ENCODE measurements at regions not wholly inside any gene's neighbourhood (a gene's known extent, or its start where the extent isn't known, plus 50 kb on each side); places are given as distances from the start of the nearest gene placed in this dataset.
A peak's percentile ranks its signal among the peaks of the same experiment; 100 is the strongest.

DNA sequence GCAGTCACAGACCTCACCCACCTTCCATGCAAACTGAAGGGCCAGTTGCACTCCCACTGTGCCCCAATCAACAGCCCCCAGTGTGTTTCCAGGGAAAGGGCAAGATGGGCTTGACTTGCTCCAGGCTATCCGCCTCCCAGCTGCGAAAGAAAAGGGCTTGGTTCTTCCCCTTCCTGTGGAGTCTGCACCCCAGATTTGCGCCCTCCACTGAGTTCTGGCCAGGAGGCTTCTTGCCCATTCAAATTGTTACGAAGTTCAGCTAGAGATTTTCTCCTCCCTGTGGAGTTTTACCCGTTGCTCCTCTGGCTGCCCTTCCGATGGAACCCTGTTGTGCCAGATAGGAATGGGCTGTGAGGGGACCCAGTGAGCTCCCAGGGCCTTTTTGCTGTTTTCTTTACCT lies 1096.9 kb upstream of the ALCAM start:
- no peaks in the 10 kb centered on the region for H3K27me3 Mint-ChIP-seq
- H3K27ac Mint-ChIP-seq: no peak overlapping the region
- H3K4me1 Mint-ChIP-seq (ENCODE audit: low read depth): no peaks in the 10 kb centered on the region

DNA sequence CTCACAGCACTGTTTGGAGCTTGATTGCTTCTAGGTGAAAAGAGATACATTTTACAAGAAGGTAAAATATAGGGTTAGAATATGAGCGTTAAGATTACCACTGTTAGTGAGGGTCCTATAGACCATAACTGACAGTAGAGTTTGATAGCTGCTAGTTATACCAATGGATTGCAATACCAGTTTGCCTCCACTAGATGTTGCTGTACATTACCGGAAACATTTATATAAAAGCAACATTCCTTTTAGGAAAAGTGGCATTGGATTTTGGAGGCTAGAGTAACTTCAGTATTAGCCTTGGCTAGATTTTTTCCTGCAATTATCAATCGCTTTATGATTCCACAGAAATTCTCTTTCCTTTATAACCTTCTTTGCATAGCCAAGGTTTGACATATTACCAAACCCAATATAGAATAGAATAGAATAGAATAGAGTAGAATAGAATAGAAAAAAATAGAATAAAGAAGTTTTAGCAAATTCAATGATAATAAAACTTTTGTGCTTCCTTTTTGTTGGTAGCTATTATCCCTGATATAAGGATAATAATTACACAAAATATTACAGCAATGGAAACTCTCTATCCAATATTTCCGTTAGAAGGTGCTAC lies 1093.6 kb upstream of the ALCAM start:
- Mint-ChIP-seq H3K9me3 (peaks cover 3% of the 10 kb centered on the region), H3K4me1 (ENCODE audit: low read depth) (no peaks in the 10 kb centered on the region), H3K27ac (no peak overlapping the region), H3K4me3 (no peak overlapping the region), H3K27me3 (no peaks in the 10 kb centered on the region), H3K36me3 (ENCODE audit: low read depth) (no peaks in the 10 kb centered on the region)

More for the DNA sequence above, 1096.9 kb upstream of the ALCAM start:
- Mint-ChIP-seq H3K36me3 (ENCODE audit: low read depth) (no peaks in the 10 kb centered on the region), H3K4me3 (no peak overlapping the region), H3K9me3 (peaks cover 3% of the 10 kb centered on the region)

DNA sequence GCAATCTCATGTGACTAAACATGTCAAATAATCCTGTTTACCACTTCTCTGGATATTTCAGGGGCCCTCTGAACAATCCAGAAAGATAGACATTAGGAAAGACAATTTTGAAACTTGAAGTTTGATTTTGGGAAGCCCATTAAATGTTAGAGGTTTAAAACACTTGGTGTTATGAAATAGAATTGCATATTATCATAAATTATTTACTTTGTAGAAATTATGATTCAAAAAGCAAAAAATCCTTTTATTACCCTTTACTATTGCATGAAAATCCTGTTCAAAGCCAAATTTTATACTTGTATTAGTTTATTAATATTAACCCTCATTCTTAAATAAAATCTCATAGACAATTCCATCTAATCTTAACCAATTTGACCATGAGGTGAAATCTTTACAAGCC lies 1091.5 kb upstream of the ALCAM start:
- Mint-ChIP-seq H3K4me3 (no peak overlapping the region), H3K36me3 (ENCODE audit: low read depth) (no peaks in the 10 kb centered on the region), H3K4me1 (ENCODE audit: low read depth) (no peaks in the 10 kb centered on the region), H3K9me3 (no peaks in the 10 kb centered on the region), H3K27me3 (no peaks in the 10 kb centered on the region), H3K27ac (no peak overlapping the region)

DNA sequence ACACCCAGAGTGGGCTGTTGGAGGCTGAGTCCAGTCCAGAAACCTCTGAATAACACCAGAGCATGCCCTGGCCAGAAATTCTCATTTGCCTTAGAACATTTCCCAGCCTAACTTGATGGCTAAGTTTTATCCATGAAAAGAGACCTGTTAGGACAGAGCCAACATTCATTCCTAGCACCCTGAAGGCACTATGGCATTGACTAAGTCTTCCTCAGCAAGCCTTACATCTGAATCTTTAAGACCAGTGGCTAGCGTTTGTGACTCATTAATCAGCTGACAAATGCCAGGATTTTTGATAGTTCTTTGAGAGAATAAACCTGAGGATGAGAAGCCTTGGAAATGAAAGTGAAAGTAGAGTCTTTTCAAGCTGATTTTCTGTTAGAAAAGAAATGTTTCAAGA lies 1087.1 kb upstream of the ALCAM start:
- no peak overlapping the region for H3K4me3 Mint-ChIP-seq
- no peaks in the 10 kb centered on the region for H3K27me3 Mint-ChIP-seq
- peaks cover 18% of the 10 kb centered on the region for H3K9me3 Mint-ChIP-seq
- no peaks in the 10 kb centered on the region for H3K36me3 Mint-ChIP-seq (ENCODE audit: low read depth)
- H3K27ac Mint-ChIP-seq: no peak overlapping the region
- H3K4me1 Mint-ChIP-seq (ENCODE audit: low read depth): no peaks in the 10 kb centered on the region

DNA sequence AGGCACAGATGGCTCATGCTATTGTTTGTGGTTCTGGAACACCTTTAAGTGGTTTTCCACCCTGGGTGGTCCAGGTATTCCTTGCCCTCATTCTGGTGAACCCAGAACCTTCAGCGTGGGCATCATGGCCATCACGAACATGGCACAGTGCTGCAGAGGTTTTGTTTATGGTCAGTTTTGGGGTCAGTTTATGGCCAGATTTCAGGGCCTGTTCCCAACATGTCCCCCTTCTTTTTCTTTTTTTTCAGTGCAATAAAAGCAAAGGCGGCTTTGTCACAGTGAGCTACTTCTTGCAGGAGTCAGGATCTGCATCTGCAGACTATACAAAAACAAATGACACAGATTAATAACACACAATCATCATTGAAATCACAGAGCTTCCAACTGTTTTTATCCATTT lies 1085.0 kb upstream of the ALCAM start:
- Mint-ChIP-seq H3K4me3 (no peak overlapping the region), H3K27me3 (no peaks in the 10 kb centered on the region), H3K36me3 (ENCODE audit: low read depth) (no peaks in the 10 kb centered on the region), H3K27ac (no peak overlapping the region), H3K4me1 (ENCODE audit: low read depth) (no peaks in the 10 kb centered on the region), H3K9me3 (peaks cover 29% of the 10 kb centered on the region)

DNA sequence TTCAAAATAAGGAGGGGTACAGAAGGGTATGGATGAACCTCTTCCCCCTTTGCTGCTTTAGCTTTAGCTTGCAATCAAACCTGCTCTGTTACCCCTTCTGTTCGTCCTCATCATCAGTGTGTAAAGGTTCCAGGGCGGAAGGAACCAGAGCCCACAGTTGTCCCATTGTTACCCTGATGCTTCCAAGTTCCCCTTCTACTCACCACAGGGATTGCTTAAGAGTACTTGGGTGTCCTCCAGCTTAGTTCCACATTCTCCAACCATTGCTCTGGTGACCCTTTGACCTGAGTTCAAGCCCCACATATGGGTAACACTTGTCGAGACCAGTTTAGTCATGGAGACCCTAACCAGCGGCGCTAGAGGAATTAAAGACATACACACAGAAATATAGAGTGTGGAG lies 1080.1 kb upstream of the ALCAM start:
- peaks cover 25% of the 10 kb centered on the region for H3K9me3 Mint-ChIP-seq
- peaks cover 4% of the 10 kb centered on the region for H3K4me1 Mint-ChIP-seq (ENCODE audit: low read depth)
- no peaks in the 10 kb centered on the region for H3K36me3 Mint-ChIP-seq (ENCODE audit: low read depth)
- H3K27ac Mint-ChIP-seq: no peak overlapping the region
- H3K4me3 Mint-ChIP-seq: no peak overlapping the region
- H3K27me3 Mint-ChIP-seq: no peaks in the 10 kb centered on the region

DNA sequence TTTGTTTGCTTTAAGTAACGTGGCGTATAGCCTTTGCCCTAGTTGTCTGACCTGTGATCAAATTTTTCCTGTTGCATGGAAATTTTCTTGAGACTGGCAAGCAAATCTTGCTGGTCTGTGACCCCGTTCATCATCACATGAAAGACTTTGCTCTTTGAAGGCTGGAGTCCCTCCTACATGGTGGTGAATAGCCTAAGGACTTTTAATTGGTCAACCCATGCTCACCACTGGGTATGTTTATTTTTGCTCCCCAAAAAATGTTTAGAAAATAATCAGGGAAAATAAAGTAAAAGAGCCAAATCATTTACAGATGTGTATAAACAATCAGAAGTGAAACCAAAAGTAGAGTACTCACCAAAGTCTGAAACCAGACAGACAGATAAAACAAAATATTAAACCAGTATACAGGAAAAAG lies 1075.3 kb upstream of the ALCAM start:
- H3K36me3 Mint-ChIP-seq (ENCODE audit: low read depth): no peaks in the 10 kb centered on the region
- peak overlapping the region; percentile 49 for H3K4me3 Mint-ChIP-seq
- H3K9me3 Mint-ChIP-seq: peaks cover 4% of the 10 kb centered on the region
- no peaks in the 10 kb centered on the region for H3K27me3 Mint-ChIP-seq
- H3K27ac Mint-ChIP-seq: no peak overlapping the region
- peaks cover 6% of the 10 kb centered on the region for H3K4me1 Mint-ChIP-seq (ENCODE audit: low read depth)

DNA sequence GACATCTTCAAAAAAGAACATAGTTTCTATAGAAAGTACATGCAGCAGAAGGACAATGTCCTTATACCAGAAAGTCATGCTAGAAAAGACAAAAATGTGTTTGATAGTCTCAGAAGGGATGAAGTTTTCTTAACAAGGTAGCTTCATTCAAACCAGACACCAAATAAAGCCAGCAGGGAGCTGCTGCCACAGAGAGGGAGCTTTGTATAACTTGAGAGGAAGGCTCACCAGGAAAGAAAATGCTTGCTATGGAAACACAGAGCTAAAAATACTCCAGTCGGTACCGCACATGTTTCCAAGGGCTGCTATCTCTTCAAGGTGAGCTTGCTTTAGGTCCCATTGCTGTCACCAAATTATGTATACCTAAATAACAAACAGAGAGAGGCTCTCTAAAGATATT lies 1074.8 kb upstream of the ALCAM start:
- Mint-ChIP-seq H3K36me3 (ENCODE audit: low read depth) (no peaks in the 10 kb centered on the region), H3K9me3 (peaks cover under 1% of the 10 kb centered on the region), H3K27me3 (no peaks in the 10 kb centered on the region), H3K4me1 (ENCODE audit: low read depth) (peaks cover 6% of the 10 kb centered on the region), H3K4me3 (peak overlapping the region; percentile 49), H3K27ac (no peak overlapping the region)

DNA sequence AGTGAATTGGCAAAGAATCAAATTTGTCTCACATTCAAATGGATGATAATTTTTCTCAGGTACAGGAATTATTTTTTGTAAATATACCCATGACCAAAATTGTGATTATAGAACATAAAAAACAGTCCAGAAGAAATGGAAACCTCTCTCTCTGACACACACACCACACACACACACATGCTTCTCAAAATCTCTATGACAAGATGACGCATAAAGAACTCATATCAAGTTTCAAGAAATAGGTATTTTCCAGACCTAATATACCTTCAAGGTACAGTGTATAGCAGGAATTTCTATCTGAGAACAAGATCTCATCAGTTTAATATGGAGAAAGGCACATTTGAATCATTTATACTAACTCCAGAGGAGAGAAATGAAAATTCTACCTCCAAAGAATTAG lies 1069.1 kb upstream of the ALCAM start:
- Mint-ChIP-seq H3K36me3 (ENCODE audit: low read depth) (no peaks in the 10 kb centered on the region), H3K9me3 (no peaks in the 10 kb centered on the region), H3K4me3 (no peak overlapping the region), H3K4me1 (ENCODE audit: low read depth) (no peaks in the 10 kb centered on the region), H3K27ac (no peak overlapping the region), H3K27me3 (no peaks in the 10 kb centered on the region)

DNA sequence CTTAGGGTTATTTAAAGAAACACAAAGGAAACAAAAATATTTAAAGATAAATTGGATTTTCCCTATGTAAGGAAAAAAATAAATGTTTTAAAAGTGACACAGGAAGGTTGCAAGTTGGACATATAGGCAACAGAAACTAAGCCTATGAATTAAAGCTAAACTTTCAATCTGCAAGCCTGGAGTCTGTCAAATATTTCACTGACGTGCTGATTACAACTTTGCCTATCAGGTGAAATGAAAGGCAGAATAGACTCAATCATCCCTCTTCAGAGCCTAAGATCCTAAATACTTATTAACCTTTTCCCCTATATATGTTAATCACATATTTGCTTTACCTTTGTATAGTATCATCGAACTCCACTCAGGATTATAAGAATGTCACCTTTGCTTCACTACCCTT lies 1068.0 kb upstream of the ALCAM start:
- Mint-ChIP-seq H3K27ac (no peak overlapping the region), H3K4me3 (no peak overlapping the region)

DNA sequence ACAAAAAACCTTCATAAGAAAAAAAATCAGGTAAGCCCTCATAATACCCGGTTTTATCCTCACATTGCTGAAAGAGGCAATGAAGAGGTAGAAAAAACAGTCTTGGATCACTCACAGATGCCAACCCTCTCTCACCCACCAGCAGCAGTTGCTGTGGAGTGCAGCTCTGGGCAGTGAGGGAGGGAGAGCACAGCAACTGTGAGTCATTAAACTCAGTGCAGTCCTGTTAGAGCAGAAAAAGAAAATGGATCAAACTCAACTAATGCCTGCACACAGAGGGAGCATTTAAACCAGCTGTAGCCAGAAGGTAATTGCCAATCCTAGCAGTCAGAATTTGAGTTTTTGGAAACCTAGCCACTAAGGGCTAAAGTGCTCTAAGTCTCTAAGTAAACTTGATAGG lies 1050.6 kb upstream of the ALCAM start:
- no peak overlapping the region for H3K4me3 Mint-ChIP-seq

More for the DNA sequence above, 1068.0 kb upstream of the ALCAM start:
- Mint-ChIP-seq H3K27me3 (no peaks in the 10 kb centered on the region), H3K4me1 (ENCODE audit: low read depth) (no peaks in the 10 kb centered on the region), H3K9me3 (no peaks in the 10 kb centered on the region), H3K36me3 (ENCODE audit: low read depth) (no peaks in the 10 kb centered on the region)

DNA sequence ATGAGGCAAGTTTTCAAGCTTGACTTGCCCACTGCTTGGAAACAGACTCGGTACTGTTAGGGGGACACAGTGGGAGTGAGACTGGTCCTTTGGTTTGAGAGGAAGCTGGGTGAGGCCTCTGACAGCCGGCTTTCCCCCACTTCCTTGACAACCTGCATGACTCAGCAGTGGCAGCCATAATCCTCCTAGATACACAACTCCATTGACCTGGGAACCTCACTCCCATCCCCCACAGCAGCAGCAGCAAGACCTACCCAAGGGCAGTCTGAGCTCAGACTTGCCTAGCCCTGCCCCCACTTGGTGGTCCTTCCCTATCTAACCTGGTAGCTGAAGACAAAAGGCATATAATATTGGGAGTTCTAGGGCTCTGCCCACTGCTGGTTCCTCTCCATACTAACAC lies 1043.5 kb upstream of the ALCAM start:
- Mint-ChIP-seq H3K27ac (no peak overlapping the region), H3K9me3 (peaks cover 30% of the 10 kb centered on the region), H3K36me3 (ENCODE audit: low read depth) (no peaks in the 10 kb centered on the region), H3K27me3 (no peaks in the 10 kb centered on the region), H3K4me3 (no peak overlapping the region), H3K4me1 (ENCODE audit: low read depth) (no peaks in the 10 kb centered on the region)

More for the DNA sequence above, 1050.6 kb upstream of the ALCAM start:
- no peaks in the 10 kb centered on the region for H3K27me3 Mint-ChIP-seq
- no peak overlapping the region for H3K27ac Mint-ChIP-seq
- no peaks in the 10 kb centered on the region for H3K9me3 Mint-ChIP-seq
- no peaks in the 10 kb centered on the region for H3K36me3 Mint-ChIP-seq (ENCODE audit: low read depth)
- H3K4me1 Mint-ChIP-seq (ENCODE audit: low read depth): no peaks in the 10 kb centered on the region

DNA sequence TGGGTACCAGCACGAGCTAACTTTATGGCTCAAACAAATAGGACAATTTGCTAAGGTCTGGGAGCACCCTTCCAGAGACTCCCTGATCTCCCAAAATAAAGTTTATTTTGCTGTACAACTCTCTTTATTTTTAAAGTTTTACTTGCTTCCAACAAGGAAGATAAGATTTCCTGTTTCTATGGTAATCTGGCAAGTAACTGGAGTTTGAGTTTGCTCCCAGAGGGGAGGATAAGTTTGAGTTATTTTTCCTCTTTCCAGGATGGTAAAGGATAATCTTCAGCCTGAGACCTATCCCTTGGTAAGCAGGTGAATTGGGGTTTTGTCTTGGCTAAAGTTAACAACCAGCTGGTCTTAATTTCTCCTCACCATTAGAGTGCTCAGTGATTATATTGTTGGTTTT lies 1019.4 kb upstream of the ALCAM start:
- Mint-ChIP-seq H3K27me3 (no peaks in the 10 kb centered on the region), H3K9me3 (no peaks in the 10 kb centered on the region), H3K4me3 (no peak overlapping the region), H3K27ac (no peak overlapping the region), H3K36me3 (ENCODE audit: low read depth) (no peaks in the 10 kb centered on the region), H3K4me1 (ENCODE audit: low read depth) (no peaks in the 10 kb centered on the region)

DNA sequence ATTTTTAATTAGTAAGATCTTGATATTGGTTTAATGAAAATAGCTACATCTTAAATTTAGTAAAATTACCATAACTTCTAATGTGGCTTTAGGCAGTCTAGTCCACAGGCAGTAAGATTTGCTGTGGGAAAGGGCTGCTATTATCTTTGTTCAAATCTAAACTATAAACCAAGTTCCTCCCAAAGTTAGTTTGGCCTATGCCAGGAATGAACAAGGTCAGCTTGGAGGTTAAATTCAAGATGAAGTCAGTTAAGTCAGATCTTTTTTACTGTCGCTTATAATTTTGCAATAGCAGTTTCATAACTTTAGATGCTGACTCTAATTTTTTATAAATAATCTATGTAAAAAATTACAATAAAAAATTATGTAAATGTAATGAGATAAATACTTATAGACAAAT lies 1016.9 kb upstream of the ALCAM start:
- Mint-ChIP-seq H3K4me3 (no peak overlapping the region), H3K4me1 (ENCODE audit: low read depth) (no peaks in the 10 kb centered on the region), H3K36me3 (ENCODE audit: low read depth) (no peaks in the 10 kb centered on the region), H3K27ac (no peak overlapping the region), H3K9me3 (no peaks in the 10 kb centered on the region), H3K27me3 (no peaks in the 10 kb centered on the region)

DNA sequence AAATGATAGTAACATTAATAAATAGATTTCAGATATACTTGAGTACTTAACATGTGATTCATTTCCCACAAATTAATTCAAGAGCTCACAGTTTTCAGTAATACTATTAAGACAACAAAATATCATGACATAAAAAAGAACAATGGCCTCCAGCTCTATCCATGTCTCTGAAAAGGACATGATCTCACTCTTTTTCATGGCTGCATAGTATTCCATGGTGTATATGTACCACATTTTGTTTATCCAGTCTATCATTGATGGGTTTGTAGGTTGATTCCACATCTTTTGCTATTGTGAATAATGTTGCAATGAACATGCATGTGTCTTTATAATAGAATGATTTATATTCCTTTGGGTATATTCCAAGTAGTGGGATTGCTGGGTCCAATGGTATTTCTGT lies 1012.8 kb upstream of the ALCAM start:
- Mint-ChIP-seq H3K9me3 (no peaks in the 10 kb centered on the region), H3K36me3 (ENCODE audit: low read depth) (no peaks in the 10 kb centered on the region), H3K27me3 (no peaks in the 10 kb centered on the region), H3K27ac (no peak overlapping the region), H3K4me3 (no peak overlapping the region), H3K4me1 (ENCODE audit: low read depth) (no peaks in the 10 kb centered on the region)

DNA sequence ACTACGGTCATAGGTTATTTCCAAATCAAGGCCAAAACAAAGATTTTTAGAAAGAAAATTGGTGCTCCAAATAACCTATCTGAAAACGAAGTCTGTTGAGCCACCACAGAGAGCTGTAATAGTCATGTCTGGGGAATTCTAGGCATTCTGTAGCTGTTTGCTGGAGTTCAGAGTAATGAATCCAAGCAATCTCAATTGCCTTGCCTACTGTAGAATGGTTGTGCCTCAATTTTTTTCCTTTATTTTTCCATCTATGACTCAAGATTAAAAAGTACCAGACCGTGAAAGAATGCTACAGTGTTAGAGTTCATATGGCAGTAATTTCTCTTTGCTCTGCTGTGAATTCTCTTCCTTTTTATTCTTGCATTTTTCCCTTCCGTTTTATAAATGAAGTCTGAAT lies 1007.2 kb upstream of the ALCAM start:
- no peak overlapping the region for H3K27ac Mint-ChIP-seq
- H3K27me3 Mint-ChIP-seq: no peaks in the 10 kb centered on the region
- no peaks in the 10 kb centered on the region for H3K9me3 Mint-ChIP-seq
- no peaks in the 10 kb centered on the region for H3K36me3 Mint-ChIP-seq (ENCODE audit: low read depth)
- no peaks in the 10 kb centered on the region for H3K4me1 Mint-ChIP-seq (ENCODE audit: low read depth)
- no peak overlapping the region for H3K4me3 Mint-ChIP-seq

Measured in stimulated activated naive CD8-positive, alpha-beta T cell treated with anti-CD3 and anti-CD28 coated beads, Interleukin-15, Interleukin-2, amounts not matched to agents 100 ng/mL and 50 ng/mL, for 24 hours (primary cell).